Adrenal gland (tissue), 9 donors: ENCODE measurements at regions not wholly inside any gene's neighbourhood (a gene's known extent, or its start where the extent isn't known, plus 50 kb on each side); places are given as distances from the start of the nearest gene placed in this dataset.

Experiments used
- DNase-seq, 7 donors: peaks; one replicate each; pipeline ENCODE4 v3.0.0-alpha.2; 2019 to 2020
- H3K27ac ChIP-seq, 5 donors: fragments of 200-600 bp; sonication (generic) in 4 of 5; 1 replicate in 3 of 5; 2 replicates in 2 of 5; pipeline versions ENCODE4 v1.5.1 to v1.8.0; 2016 to 2020; ENCODE audit warnings: mild to moderate bottlenecking in 1 of 5
- H3K27me3 ChIP-seq: fragments of 200-600 bp; 2 replicates; pipeline ENCODE4 v1.8.0; 2021
- H3K36me3 ChIP-seq, 2 donors: fragments of 200-600 bp; replicated peaks in 1 of 2; 1 replicate in 1 of 2; 2 replicates in 1 of 2; pipeline versions ENCODE4 v1.5.1 to v1.8.0; 2018 to 2022
- H3K4me1 ChIP-seq, 2 donors: fragments of 200-600 bp; replicated peaks in 1 of 2; 1 replicate in 1 of 2; 2 replicates in 1 of 2; pipeline versions ENCODE4 v1.5.1 to v1.8.0; 2018 to 2021
- H3K4me3 ChIP-seq, 4 donors: fragments of 200-600 bp; sonication (generic) in 3 of 4; one replicate each; pipeline ENCODE4 v1.5.1; 2016 to 2018
- H3K9me3 ChIP-seq, 3 donors: fragments of 200-600 bp; sonication (generic) in 1 of 3; replicated peaks in 1 of 3; 1 replicate in 2 of 3; 2 replicates in 1 of 3; pipeline versions ENCODE4 v1.5.1 to v1.8.0; 2016 to 2021
- POLR2A ChIP-seq, 2 donors: fragments of 450-650 bp; IDR thresholded peaks; one replicate each; pipeline ENCODE4 v1.6.1; 2017; ENCODE audit warnings: antibody characterized with exemption in 2 of 2, mild to moderate bottlenecking in 2 of 2, moderate library complexity in 1 of 2
- WGBS, 4 donors: extraction: QIAGEN DNeasy Blood & Tissue Kit in 2 of 4; methylation state at CpG; one replicate each; pipeline versions ENCODE4 v1.1.5 to v1.1.7; 2013 to 2017; 5-methylcytosine and 5-hydroxymethylcytosine counted together
- intact Hi-C, 2 donors: fragments of 100-400 bp; cut with DNase I; formaldehyde crosslinking; loops; one replicate each; pipeline versions ENCODE4 v1.14.1 to v1.15.0; 2022 to 2023
- TF ChIP-seq, protein P1 (sequence below), 6 experiments: fragments of 450-650 bp in 4 of 6; fragments of 200-600 bp in 2 of 6; sonication (generic) in 1 of 6; IDR thresholded peaks; 1 replicate in 5 of 6; 2 replicates in 1 of 6; pipeline versions ENCODE4 v1.5.1 to v1.8.0; 2016 to 2021; ENCODE audit warnings: antibody characterized with exemption in 6 of 6, mild to moderate bottlenecking in 2 of 6, moderate library complexity in 1 of 6
- donor health status: healthy with polysubstance abuse.
- donor health status: Bipolar disorder and iron deficiency.
- donor health status: DM: yes; HTN: yes; CAD: no.
- donor health status: DM: no; HTN: no; CAD: no.
- donor health status: DM: no; HTN: no; CAD: no.

DNA sequence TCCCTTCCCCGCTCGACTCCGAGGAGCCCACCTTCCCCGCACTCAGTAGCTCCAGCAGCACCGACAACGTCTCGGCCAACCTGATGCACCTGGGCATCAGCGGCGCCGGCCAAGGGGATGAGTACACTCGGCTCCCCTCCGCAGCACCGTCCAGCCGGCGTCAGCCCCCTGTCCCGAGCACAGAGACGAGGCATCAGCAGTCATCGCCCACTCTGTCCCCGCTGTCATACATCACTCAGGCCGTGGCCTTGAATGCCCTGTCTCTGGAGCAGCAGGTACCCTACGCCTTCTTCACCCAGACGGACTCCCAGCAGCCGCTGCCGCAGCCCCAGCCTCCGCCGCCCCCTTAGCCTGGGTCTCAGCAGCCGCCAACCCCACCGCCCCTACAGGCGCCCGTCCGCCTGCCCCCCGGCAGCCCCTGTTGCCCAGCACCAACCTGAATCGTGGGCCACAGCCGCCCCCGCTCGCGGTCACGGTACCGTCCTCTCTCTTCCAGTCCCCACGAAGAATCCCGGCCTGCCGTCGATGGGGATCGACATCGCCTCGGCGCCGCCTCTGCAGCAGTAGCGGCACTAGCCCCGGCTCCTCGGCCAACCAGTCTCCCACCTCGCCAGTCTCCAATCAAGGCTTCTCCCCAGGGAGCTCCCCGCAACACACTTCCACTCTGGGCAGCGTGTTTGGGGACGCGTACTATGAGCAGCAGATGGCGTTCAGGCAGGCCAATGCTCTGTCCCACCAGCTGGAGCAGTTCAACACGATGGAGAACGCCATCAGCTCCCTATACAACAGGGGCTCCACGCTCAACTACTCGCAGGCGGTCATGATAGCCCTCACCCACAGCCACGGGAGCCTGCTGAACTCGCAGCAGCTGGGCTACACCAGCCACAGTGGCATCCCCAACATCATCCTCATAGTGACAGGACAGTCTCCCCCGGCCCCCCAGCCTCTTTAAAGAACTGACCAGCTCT lies 1195.9 kb upstream of the CHAC2 start:
- Histone ChIP-seq H3K27ac (no peak overlapping the region), H3K4me1 (no peaks in the 10 kb centered on the region), H3K27me3 (no peaks in the 10 kb centered on the region), H3K4me3 (no peak overlapping the region), H3K9me3 (peaks cover 0 to 5% (median 0%) of the 10 kb centered on the region in 3 donors), H3K36me3 (no peaks in the 10 kb centered on the region)
- no peak for DNase-seq
- WGBS, 4 donors: 93 to 96% (median 95%) methylated on average over 57 to 65 of the region's 65 CpGs
- no peak for TF ChIP-seq POLR2A (IDR thresholded peaks at IDR 0.05)
- TF ChIP-seq, protein P1, sequence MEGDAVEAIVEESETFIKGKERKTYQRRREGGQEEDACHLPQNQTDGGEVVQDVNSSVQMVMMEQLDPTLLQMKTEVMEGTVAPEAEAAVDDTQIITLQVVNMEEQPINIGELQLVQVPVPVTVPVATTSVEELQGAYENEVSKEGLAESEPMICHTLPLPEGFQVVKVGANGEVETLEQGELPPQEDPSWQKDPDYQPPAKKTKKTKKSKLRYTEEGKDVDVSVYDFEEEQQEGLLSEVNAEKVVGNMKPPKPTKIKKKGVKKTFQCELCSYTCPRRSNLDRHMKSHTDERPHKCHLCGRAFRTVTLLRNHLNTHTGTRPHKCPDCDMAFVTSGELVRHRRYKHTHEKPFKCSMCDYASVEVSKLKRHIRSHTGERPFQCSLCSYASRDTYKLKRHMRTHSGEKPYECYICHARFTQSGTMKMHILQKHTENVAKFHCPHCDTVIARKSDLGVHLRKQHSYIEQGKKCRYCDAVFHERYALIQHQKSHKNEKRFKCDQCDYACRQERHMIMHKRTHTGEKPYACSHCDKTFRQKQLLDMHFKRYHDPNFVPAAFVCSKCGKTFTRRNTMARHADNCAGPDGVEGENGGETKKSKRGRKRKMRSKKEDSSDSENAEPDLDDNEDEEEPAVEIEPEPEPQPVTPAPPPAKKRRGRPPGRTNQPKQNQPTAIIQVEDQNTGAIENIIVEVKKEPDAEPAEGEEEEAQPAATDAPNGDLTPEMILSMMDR (IDR thresholded peaks at IDR 0.05): no peak
- intact Hi-C loops: no loop called here

DNA sequence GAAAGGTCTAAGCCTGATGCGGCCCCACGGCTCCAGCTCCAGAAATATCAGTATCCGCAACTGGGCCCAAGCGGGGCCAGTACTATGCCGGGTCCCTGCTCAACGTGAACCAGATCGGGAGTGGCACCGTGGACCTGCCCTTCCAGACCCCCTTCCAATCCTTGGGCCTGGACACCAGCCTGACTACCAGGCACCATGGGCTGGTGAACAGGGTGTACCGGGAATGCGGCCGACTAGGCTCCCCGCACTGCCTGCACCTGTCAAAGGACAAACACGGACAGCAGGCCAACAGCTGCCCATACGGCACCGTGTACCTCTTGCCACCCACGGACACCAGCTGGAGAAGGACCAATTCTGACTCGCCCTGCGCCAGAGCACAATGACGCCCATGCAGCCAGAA lies 1196.9 kb upstream of the CHAC2 start:
- no peaks in the 10 kb centered on the region for H3K4me1 ChIP-seq
- no peak overlapping the region for H3K4me3 ChIP-seq
- no peaks in the 10 kb centered on the region for H3K36me3 ChIP-seq
- no peaks in the 10 kb centered on the region for H3K27me3 ChIP-seq
- intact Hi-C loops: no loop called here
- H3K27ac ChIP-seq: no peak overlapping the region
- DNase-seq: no peak
- TF ChIP-seq, protein P1 (IDR thresholded peaks at IDR 0.05): no peak
- no peak for TF ChIP-seq POLR2A (IDR thresholded peaks at IDR 0.05)
- H3K9me3 ChIP-seq: peaks cover 0 to 5% (median 0%) of the 10 kb centered on the region in 3 donors
- WGBS, 4 donors: 80 to 96% (median 94%) methylated on average over 4 to 19 of the region's 19 CpGs

DNA sequence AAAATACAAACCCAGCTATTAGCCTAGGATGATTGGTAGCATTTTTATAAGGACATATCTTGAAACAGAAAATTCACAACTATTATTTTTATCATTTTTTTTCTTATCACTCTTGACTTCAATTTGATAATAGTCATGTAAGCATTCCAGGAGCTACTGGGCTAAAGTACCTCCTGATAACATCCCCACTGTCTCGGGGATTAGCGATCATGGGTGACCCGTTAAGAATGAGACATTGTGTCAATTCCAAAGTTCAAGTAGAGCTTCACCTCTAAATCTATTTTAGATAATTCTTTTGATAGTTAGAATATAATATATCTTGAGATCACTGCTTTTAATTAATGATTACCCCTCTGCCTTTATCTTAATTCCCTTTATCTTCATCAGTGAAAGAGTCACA lies 1204.5 kb upstream of the CHAC2 start:
- intact Hi-C loops: no loop called here
- no peaks in the 10 kb centered on the region for H3K27me3 ChIP-seq
- no peak for DNase-seq
- H3K4me1 ChIP-seq: no peaks in the 10 kb centered on the region
- no peak overlapping the region for H3K4me3 ChIP-seq
- no peak overlapping the region for H3K27ac ChIP-seq
- H3K36me3 ChIP-seq: no peaks in the 10 kb centered on the region
- 47 to 65% (median 51%) methylated on average over 3 of the region's 3 CpGs for WGBS, 4 donors
- H3K9me3 ChIP-seq: no peaks in the 10 kb centered on the region
- TF ChIP-seq, protein P1 (IDR thresholded peaks at IDR 0.05): no peak
- TF ChIP-seq POLR2A (IDR thresholded peaks at IDR 0.05): no peak

DNA sequence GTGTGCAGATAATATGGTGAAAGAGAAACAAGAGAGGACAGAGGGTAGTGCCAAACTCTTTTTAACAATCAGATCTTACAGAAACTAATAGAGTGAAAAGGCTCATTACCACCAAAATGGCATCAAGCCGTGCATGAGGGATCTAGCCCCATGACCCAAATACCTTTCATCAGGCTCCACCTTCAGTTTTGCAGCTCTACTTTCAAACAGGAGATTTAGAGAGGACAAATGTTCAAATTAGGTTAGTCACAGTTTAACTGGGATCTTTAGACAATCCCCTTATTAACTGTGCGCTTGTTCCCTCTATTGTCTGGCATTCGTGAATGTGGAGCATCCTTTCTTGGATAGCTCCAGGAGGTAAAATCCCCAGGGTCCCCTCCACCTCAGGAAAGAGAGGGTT lies 1209.3 kb upstream of the CHAC2 start:
- 68 to 77% (median 70%) methylated on average over 3 of the region's 3 CpGs for WGBS, 4 donors
- no peaks in the 10 kb centered on the region for H3K36me3 ChIP-seq
- intact Hi-C loops: no loop called here

More for the DNA sequence above, 1209.3 kb upstream of the CHAC2 start:
- Histone ChIP-seq H3K4me1 (no peaks in the 10 kb centered on the region), H3K4me3 (no peak overlapping the region), H3K9me3 (no peaks in the 10 kb centered on the region), H3K27me3 (no peaks in the 10 kb centered on the region), H3K27ac (no peak overlapping the region)
- TF ChIP-seq, protein P1 (IDR thresholded peaks at IDR 0.05): no peak
- no peak for TF ChIP-seq POLR2A (IDR thresholded peaks at IDR 0.05)
- DNase-seq: no peak
